T-cell (primary cell): ENCODE measurements at regions not wholly inside any gene's neighbourhood (a gene's known extent, or its start where the extent isn't known, plus 50 kb on each side); places are given as distances from the start of the nearest gene placed in this dataset.

Experiments
- ATAC-seq, 4 experiments: fragments of 200-7000 bp in 3 of 4; fragments of 150-1000 bp in 1 of 4; cut with Tn5 transposase; replicated peaks in 1 of 4; 1 replicate in 3 of 4; 2 replicates in 1 of 4; pipeline ENCODE4 v1.10.0; 2021; ENCODE audit warnings: moderate library complexity in 3 of 4, mild to moderate bottlenecking in 2 of 4, moderate number of reproducible peaks in 1 of 4
- CTCF ChIA-PET, 2 donors: fragments of 300-600 bp; sonication (Branson Sonifier 250); formaldehyde crosslinking; loops; one replicate each; lab custom pipeline; 2022; ENCODE audit warnings: antibody characterized with exemption in 2 of 2; lab: Charles Lee
- POLR2A ChIA-PET, 2 donors: fragments of 300-600 bp; sonication (Branson Sonifier 250); formaldehyde crosslinking; loops; one replicate each; lab custom pipeline; 2022; ENCODE audit warnings: antibody characterized with exemption in 2 of 2; lab: Charles Lee
- DNase-seq, 35 experiments: peaks; one replicate each; pipeline versions ENCODE4 v3.0.0 to v3.0.0-alpha.2; 2013 to 2023
- H3K27ac ChIP-seq: one replicate; pipeline ENCODE4 v1.5.1; 2013; ENCODE audit warnings: low read length
- H3K27me3 ChIP-seq, 2 experiments: replicated peaks in 1 of 2; 1 replicate in 1 of 2; 2 replicates in 1 of 2; pipeline versions ENCODE4 v1.6.1 to v1.7.0; 2013; ENCODE audit warnings: low read length in 1 of 2, mixed read lengths in 1 of 2; ENCODE audit not compliant: control insufficient read depth in 2 of 2, insufficient read depth in 2 of 2; ENCODE audit errors: extremely low read depth in 1 of 2
- H3K36me3 ChIP-seq, 2 donors: 1 replicate in 1 of 2; 2 replicates in 1 of 2; pipeline versions ENCODE4 v1.6.1 to v1.7.0; 2013; ENCODE audit warnings: low read length in 1 of 2; ENCODE audit not compliant: control insufficient read depth in 2 of 2, insufficient read depth in 1 of 2; ENCODE audit errors: extremely low read depth in 1 of 2
- H3K4me1 ChIP-seq, 2 experiments: 1 replicate in 1 of 2; 2 replicates in 1 of 2; pipeline versions ENCODE4 v1.6.1 to v1.7.0; 2013; ENCODE audit warnings: low read length in 2 of 2, mixed read lengths in 1 of 2; ENCODE audit not compliant: insufficient read depth in 2 of 2, control insufficient read depth in 1 of 2; ENCODE audit errors: extremely low read depth in 1 of 2
- H3K4me3 ChIP-seq, 2 donors: 1 replicate in 1 of 2; 2 replicates in 1 of 2; pipeline versions ENCODE4 v1.5.1 to v1.7.0; 2013; ENCODE audit warnings: mild to moderate bottlenecking in 2 of 2, low read length in 1 of 2, moderate library complexity in 1 of 2; ENCODE audit not compliant: control insufficient read depth in 1 of 2; ENCODE audit errors: extremely low read depth in 1 of 2
- H3K9me3 ChIP-seq: 2 replicates; pipeline ENCODE4 v1.7.0; 2013
- H3K27ac Mint-ChIP-seq, 2 donors: one replicate each; pipeline ENCODE4 v1.8.0; 2020 to 2021; ENCODE audit warnings: mild to moderate bottlenecking in 2 of 2, mixed read lengths in 2 of 2
- H3K27me3 Mint-ChIP-seq, 2 donors: one replicate each; pipeline ENCODE4 v1.8.0; 2021 to 2022; ENCODE audit warnings: mixed read lengths in 2 of 2
- H3K36me3 Mint-ChIP-seq: one replicate; pipeline ENCODE4 v1.8.0; 2021; ENCODE audit warnings: mixed read lengths
- H3K4me1 Mint-ChIP-seq, 3 donors: one replicate each; pipeline ENCODE4 v1.8.0; 2020 to 2022; ENCODE audit warnings: mixed read lengths in 3 of 3, mild to moderate bottlenecking in 1 of 3
- H3K4me3 Mint-ChIP-seq, 3 donors: one replicate each; pipeline ENCODE4 v1.8.0; 2020 to 2022; ENCODE audit warnings: mild to moderate bottlenecking in 3 of 3, mixed read lengths in 3 of 3, moderate library complexity in 3 of 3
- H3K9me3 Mint-ChIP-seq, 3 donors: one replicate each; pipeline ENCODE4 v1.8.0; 2020 to 2022; ENCODE audit warnings: mixed read lengths in 3 of 3
- WGBS: methylation state at CpG from one replicate; pipeline ENCODE4 v1.1.5; 2013; ENCODE audit warnings: missing lambda C conversion rate; ENCODE audit not compliant: insufficient coverage; 5-methylcytosine and 5-hydroxymethylcytosine counted together

GRCh38 chr2:19072161-19072560 lies 286.3 kb downstream of the OSR1 start:
- Mint-ChIP-seq H3K9me3 (no peaks in the 10 kb centered on the region), H3K27ac (no peak overlapping the region), H3K4me1 (no peaks in the 10 kb centered on the region), H3K27me3 (no peaks in the 10 kb centered on the region), H3K4me3 (no peak overlapping the region), H3K36me3 (peaks cover 7% of the 10 kb centered on the region)
- Histone ChIP-seq H3K27me3 (no peaks in the 10 kb centered on the region), H3K4me3 (no peak overlapping the region), H3K9me3 (no peaks in the 10 kb centered on the region), H3K27ac (no peak overlapping the region), H3K36me3 (no peaks in the 10 kb centered on the region), H3K4me1 (no peaks in the 10 kb centered on the region)
- no peak for ATAC-seq
- WGBS, result no CpG with 5 or more reads among the region's 2 CpGs
- ChIA-PET POLR2A (no interaction called here), CTCF (no interaction called here)
- no peak for DNase-seq

DNA sequence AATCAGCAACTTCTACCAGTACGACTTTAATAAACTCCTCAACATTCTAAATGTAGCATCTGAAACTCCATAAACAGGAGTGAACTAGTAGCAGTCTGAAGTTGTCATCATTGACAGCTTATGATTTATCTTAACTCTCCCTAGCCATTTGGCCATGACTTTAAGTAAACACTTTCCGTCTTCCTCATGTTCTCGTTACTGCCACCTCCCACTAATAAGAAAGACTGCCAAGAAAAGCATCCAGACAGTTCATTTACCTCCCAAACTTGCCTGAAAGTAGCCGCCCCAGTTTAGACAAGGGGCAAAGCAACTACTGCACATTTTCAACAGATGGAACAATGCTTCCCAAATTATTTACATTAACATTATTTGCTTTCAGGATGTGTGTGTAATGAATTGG lies 287.5 kb downstream of the OSR1 start:
- Mint-ChIP-seq H3K9me3 (no peaks in the 10 kb centered on the region), H3K4me1 (no peaks in the 10 kb centered on the region), H3K36me3 (peaks cover 3% of the 10 kb centered on the region), H3K4me3 (no peak overlapping the region), H3K27ac (no peak overlapping the region), H3K27me3 (no peaks in the 10 kb centered on the region)
- ChIA-PET POLR2A (no interaction called here), CTCF (no interaction called here)
- no peaks in the 10 kb centered on the region for H3K36me3 ChIP-seq
- no peaks in the 10 kb centered on the region for H3K4me1 ChIP-seq
- no peaks in the 10 kb centered on the region for H3K27me3 ChIP-seq
- H3K4me3 ChIP-seq, result no peak overlapping the region
- ATAC-seq (no peak), DNase-seq (no peak)
- 85% methylated on average over 3 of the region's 4 CpGs for WGBS
- H3K27ac ChIP-seq, result no peak overlapping the region
- no peaks in the 10 kb centered on the region for H3K9me3 ChIP-seq

GRCh38 chr2:19068206-19068605 lies 290.2 kb downstream of the OSR1 start:
- ATAC-seq (no peak), DNase-seq (no peak)
- H3K4me1 ChIP-seq, result no peaks in the 10 kb centered on the region
- ChIA-PET POLR2A (no interaction called here), CTCF (no interaction called here)
- no peak overlapping the region for H3K4me3 Mint-ChIP-seq
- H3K36me3 ChIP-seq, result no peaks in the 10 kb centered on the region
- no peak overlapping the region for H3K27ac ChIP-seq
- no peaks in the 10 kb centered on the region for H3K4me1 Mint-ChIP-seq
- H3K36me3 Mint-ChIP-seq, result peaks cover 4% of the 10 kb centered on the region
- no peaks in the 10 kb centered on the region for H3K27me3 ChIP-seq
- H3K9me3 Mint-ChIP-seq, result no peaks in the 10 kb centered on the region
- no peak overlapping the region for H3K27ac Mint-ChIP-seq
- 25% methylated on average over 1 of the region's 2 CpGs for WGBS
- no peaks in the 10 kb centered on the region for H3K9me3 ChIP-seq
- no peak overlapping the region for H3K4me3 ChIP-seq
- H3K27me3 Mint-ChIP-seq, result no peaks in the 10 kb centered on the region

DNA sequence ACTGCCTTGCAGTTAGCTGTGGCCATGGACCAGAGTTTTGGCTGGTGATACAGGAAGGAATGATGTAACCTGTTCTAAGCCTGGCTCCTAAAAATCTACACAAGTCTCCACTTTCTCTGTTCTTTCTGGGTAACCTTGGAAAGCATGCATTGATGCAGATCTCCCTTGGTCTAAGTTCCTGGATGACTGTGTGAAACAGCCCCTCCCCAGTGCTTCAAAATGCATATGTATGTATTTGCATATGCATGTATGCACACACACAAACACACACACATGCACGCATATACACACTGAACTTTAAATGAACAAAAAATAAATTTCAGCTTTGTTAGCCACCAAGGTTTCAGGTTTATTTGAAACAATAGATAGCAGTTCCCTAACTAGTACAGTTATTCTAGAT lies 296.1 kb downstream of the OSR1 start:
- ATAC-seq (no peak), DNase-seq (no peak)
- no peaks in the 10 kb centered on the region for H3K4me1 ChIP-seq
- no peaks in the 10 kb centered on the region for H3K36me3 ChIP-seq
- Mint-ChIP-seq H3K9me3 (no peaks in the 10 kb centered on the region), H3K27ac (no peak overlapping the region), H3K4me3 (no peak overlapping the region), H3K36me3 (peaks cover 4% of the 10 kb centered on the region), H3K4me1 (peaks cover 7 to 15% (median 8%) of the 10 kb centered on the region in 3 donors), H3K27me3 (no peaks in the 10 kb centered on the region)
- no peak overlapping the region for H3K27ac ChIP-seq
- no peaks in the 10 kb centered on the region for H3K27me3 ChIP-seq
- no peaks in the 10 kb centered on the region for H3K9me3 ChIP-seq
- CTCF ChIA-PET, result no interaction called here
- no CpG with 5 or more reads among the region's 1 CpG for WGBS
- no peak overlapping the region for H3K4me3 ChIP-seq
- POLR2A ChIA-PET, result no interaction called here

DNA sequence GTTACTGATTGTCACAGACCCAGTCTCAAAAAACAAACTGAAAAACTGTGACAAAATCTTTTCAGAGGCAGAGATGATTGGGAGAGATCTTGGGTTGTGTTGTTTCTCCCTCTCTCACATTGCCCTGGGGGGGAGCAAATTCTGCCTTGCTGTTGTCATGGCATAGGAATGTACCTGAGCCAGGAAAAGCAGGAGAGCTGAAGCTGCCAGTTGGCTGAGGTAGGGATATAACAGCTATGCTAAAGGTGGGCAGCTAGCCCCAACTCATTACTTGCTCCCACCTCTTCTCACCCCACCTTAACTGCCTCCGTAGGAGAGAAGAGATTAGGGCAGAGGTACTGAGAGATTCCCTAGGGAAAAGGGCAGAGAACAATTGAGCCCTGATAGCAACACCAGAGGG lies 299.3 kb downstream of the OSR1 start:
- no peak for DNase-seq
- H3K4me3 Mint-ChIP-seq, result no peak overlapping the region
- H3K27ac ChIP-seq, result no peak overlapping the region
- ATAC-seq, result no peak
- H3K36me3 Mint-ChIP-seq, result peaks cover 11% of the 10 kb centered on the region
- no peaks in the 10 kb centered on the region for H3K36me3 ChIP-seq
- no CpG with 5 or more reads among the region's 1 CpG for WGBS
- no peak overlapping the region for H3K27ac Mint-ChIP-seq
- H3K4me1 ChIP-seq, result no peaks in the 10 kb centered on the region
- H3K4me1 Mint-ChIP-seq, result peaks cover 7 to 15% (median 8%) of the 10 kb centered on the region in 3 donors
- H3K9me3 Mint-ChIP-seq, result peaks cover 0 to 2% (median 2%) of the 10 kb centered on the region in 3 donors
- no peak overlapping the region for H3K4me3 ChIP-seq
- H3K9me3 ChIP-seq, result no peaks in the 10 kb centered on the region
- POLR2A ChIA-PET, result no interaction called here
- no peaks in the 10 kb centered on the region for H3K27me3 ChIP-seq
- CTCF ChIA-PET, result no interaction called here
- H3K27me3 Mint-ChIP-seq, result no peaks in the 10 kb centered on the region

GRCh38 chr2:19051203-19051831 lies 307.1 kb downstream of the OSR1 start:
- H3K9me3 ChIP-seq, result no peaks in the 10 kb centered on the region
- Mint-ChIP-seq H3K9me3 (peaks cover 0 to 6% (median 4%) of the 10 kb centered on the region in 3 donors), H3K4me1 (no peaks in the 10 kb centered on the region), H3K27ac (no peak overlapping the region), H3K36me3 (peaks cover 10% of the 10 kb centered on the region), H3K27me3 (no peaks in the 10 kb centered on the region), H3K4me3 (no peak overlapping the region)
- H3K27me3 ChIP-seq, result no peaks in the 10 kb centered on the region
- no peak for ATAC-seq
- WGBS, result 100% methylated on average over 1 of the region's 5 CpGs
- H3K4me3 ChIP-seq, result no peak overlapping the region
- H3K36me3 ChIP-seq, result no peaks in the 10 kb centered on the region
- POLR2A ChIA-PET, result no interaction called here
- no peak for DNase-seq
- CTCF ChIA-PET, result no interaction called here
- H3K27ac ChIP-seq, result no peak overlapping the region
- no peaks in the 10 kb centered on the region for H3K4me1 ChIP-seq

- Mint-ChIP-seq H3K27me3 (no peaks in the 10 kb centered on the region), H3K36me3 (peaks cover 9% of the 10 kb centered on the region), H3K9me3 (peaks cover 0 to 6% (median 4%) of the 10 kb centered on the region in 3 donors), H3K27ac (no peak overlapping the region), H3K4me1 (no peaks in the 10 kb centered on the region), H3K4me3 (no peak overlapping the region)
- DNase-seq (no peak), ATAC-seq (no peak)
- H3K36me3 ChIP-seq, result no peaks in the 10 kb centered on the region
- no peaks in the 10 kb centered on the region for H3K27me3 ChIP-seq
- no peaks in the 10 kb centered on the region for H3K9me3 ChIP-seq
- POLR2A ChIA-PET, result no interaction called here
- no peaks in the 10 kb centered on the region for H3K4me1 ChIP-seq
- CTCF ChIA-PET, result no interaction called here
- no peak overlapping the region for H3K4me3 ChIP-seq
- H3K27ac ChIP-seq, result no peak overlapping the region
Measured at GRCh38 chr2:19050354-19050753, 308.1 kb downstream of the OSR1 start.
